Small intestine (tissue), 7 donors: ENCODE measurements at regions not wholly inside any gene's neighbourhood (a gene's known extent, or its start where the extent isn't known, plus 50 kb on each side); places are given as distances from the start of the nearest gene placed in this dataset.

Experiments used
- DNase-seq, 2 donors: peaks; one replicate each; pipeline versions ENCODE4 v3.0.0 to v3.0.0-alpha.2; 2013
- FAIRE-seq: peaks from 2 replicates; lab custom pipeline; 2012; peaks lifted over from hg19 to GRCh38; lab: Jason Lieb, UNC
- H3K27ac ChIP-seq, 3 donors: one replicate each; pipeline ENCODE4 v1.5.1; 2013; ENCODE audit warnings: low read length in 2 of 3, mild to moderate bottlenecking in 2 of 3, control low read depth in 1 of 3, inconsistent platforms in 1 of 3, low read depth in 1 of 3, moderate library complexity in 1 of 3
- H3K27me3 ChIP-seq, 3 donors: one replicate each; pipeline ENCODE4 v1.6.1; 2013; ENCODE audit warnings: low read length in 3 of 3, inconsistent platforms in 1 of 3; ENCODE audit not compliant: control insufficient read depth in 3 of 3, insufficient read depth in 3 of 3
- H3K36me3 ChIP-seq, 3 donors: one replicate each; pipeline ENCODE4 v1.6.1; 2013; ENCODE audit warnings: low read length in 3 of 3, inconsistent platforms in 1 of 3, low read depth in 1 of 3, mild to moderate bottlenecking in 1 of 3, moderate library complexity in 1 of 3; ENCODE audit not compliant: control insufficient read depth in 3 of 3, insufficient read depth in 2 of 3
- H3K4me1 ChIP-seq, 3 donors: one replicate each; pipeline ENCODE4 v1.6.1; 2013; ENCODE audit warnings: low read length in 2 of 3, inconsistent platforms in 1 of 3, low read depth in 1 of 3, mild to moderate bottlenecking in 1 of 3, moderate library complexity in 1 of 3; ENCODE audit not compliant: control insufficient read depth in 3 of 3, insufficient read depth in 2 of 3
- H3K4me3 ChIP-seq, 3 donors: one replicate each; pipeline ENCODE4 v1.5.1; 2013; ENCODE audit warnings: low read length in 3 of 3, control low read depth in 1 of 3, inconsistent platforms in 1 of 3, low read depth in 1 of 3, mild to moderate bottlenecking in 1 of 3, moderate library complexity in 1 of 3
- H3K9me3 ChIP-seq, 2 donors: one replicate each; pipeline ENCODE4 v1.6.1; 2013; ENCODE audit warnings: low read depth in 1 of 2, low read length in 1 of 2; ENCODE audit not compliant: control insufficient read depth in 2 of 2, insufficient read depth in 1 of 2
- WGBS, 3 donors: extraction: QIAGEN DNeasy Blood & Tissue Kit; methylation state at CpG; one replicate each; pipeline ENCODE4 v1.1.7; 2013; 5-methylcytosine and 5-hydroxymethylcytosine counted together
- donor health status: healthy with polysubstance abuse.
- donor health status: control.
- donor health status: control.
- donor health status: Bipolar disorder and iron deficiency.
- donor health status: healthy.

DNA sequence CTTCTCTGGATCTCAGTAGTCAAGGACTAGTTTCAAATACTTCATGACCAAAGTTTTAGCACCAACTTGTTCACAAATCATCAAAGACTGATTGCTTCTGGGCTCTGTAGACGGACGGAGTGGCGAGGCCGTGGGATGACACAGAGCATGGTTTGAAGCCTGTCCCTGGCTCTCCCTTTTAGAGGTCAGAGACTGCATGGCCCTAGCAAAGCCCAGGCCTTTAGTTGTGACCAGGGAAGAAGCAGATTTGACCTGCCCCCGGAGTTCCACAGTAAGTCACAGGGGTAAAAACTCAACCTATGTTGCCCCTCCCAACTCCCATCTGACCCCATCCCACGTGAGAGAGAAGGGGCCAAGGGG is 90.4 kb downstream of the SYNE3 start:
- WGBS, 3 donors, result 89 to 95% (median 94%) methylated on average over 6 of the region's 6 CpGs
- Histone ChIP-seq H3K4me3 (no peak overlapping the region), H3K36me3 (no peaks in the 10 kb centered on the region), H3K9me3 (peaks cover 0 to 3% of the 10 kb centered on the region in 2 donors), H3K27ac (no peak overlapping the region), H3K27me3 (no peaks in the 10 kb centered on the region), H3K4me1 (no peaks in the 10 kb centered on the region)
- FAIRE-seq, result no peak
- no peak for DNase-seq

DNA sequence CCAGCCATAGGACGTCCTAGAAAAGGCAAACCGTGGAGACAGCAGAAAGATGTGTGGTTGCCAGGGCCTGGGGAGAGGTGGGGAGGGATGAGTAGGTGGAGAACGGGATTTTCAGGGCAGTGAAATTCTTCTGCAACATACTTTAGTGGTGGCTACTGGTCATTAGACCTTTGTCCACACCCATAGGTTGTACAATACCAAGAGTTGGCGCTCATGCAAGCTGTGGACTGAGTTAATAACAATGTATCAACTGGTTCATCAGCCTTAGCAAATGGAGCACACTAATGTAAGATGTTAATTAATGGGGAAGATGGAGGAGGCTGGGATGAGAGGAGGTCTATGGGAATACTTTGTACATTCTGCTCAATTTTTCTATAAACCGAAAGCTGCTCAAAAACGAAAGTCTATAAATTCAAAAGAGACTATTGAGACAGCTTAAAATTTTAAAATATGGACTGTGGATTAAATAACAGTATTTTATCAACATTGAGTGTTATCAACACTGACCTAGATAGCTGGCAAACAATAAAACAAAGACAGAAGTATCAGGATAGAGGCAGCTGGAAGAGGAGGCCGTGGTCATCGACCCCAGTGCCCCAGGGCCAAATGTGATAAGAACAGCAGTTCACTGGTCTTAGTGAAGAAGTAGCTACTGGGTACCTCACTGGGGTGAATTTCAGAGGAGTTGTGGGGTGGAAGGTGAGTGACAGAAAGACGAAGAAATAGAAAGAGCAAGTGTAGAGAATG is 90.9 kb downstream of the SYNE3 start:
- H3K4me1 ChIP-seq, result no peaks in the 10 kb centered on the region
- H3K9me3 ChIP-seq, result peaks cover 0 to 3% of the 10 kb centered on the region in 2 donors
- no peak overlapping the region for H3K27ac ChIP-seq
- no peak overlapping the region for H3K4me3 ChIP-seq
- no peaks in the 10 kb centered on the region for H3K27me3 ChIP-seq
- WGBS, 3 donors, result 74 to 88% (median 83%) methylated on average over 9 of the region's 9 CpGs
- no peak for FAIRE-seq
- H3K36me3 ChIP-seq, result no peaks in the 10 kb centered on the region
- DNase-seq, result no peak

DNA sequence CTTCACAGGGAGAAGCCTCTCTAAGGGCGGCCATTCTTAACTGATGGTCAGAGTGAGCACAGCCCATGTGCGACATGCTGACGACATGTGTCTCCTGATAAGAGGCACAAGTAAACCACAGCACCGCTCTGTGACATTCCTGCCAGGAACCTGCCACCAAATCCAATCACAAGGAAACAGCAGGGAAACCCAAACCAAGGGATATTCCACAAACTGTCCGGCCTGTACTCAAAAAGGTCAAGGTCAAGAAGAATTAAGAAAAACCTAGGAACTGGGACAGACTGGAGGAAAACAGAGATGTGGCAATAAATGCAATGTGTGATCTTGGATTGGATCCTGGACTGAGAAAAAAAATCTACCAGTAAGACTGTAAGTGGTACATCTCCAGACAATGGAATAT is 91.9 kb downstream of the SYNE3 start:
- H3K9me3 ChIP-seq, result peaks cover 0 to 3% of the 10 kb centered on the region in 2 donors
- 81 to 92% (median 86%) methylated on average over 5 of the region's 5 CpGs for WGBS, 3 donors
- FAIRE-seq (no peak), DNase-seq (no peak)
- no peaks in the 10 kb centered on the region for H3K27me3 ChIP-seq
- H3K36me3 ChIP-seq, result no peaks in the 10 kb centered on the region
- H3K4me1 ChIP-seq, result no peaks in the 10 kb centered on the region
- H3K4me3 ChIP-seq, result no peak overlapping the region
- H3K27ac ChIP-seq, result no peak overlapping the region

DNA sequence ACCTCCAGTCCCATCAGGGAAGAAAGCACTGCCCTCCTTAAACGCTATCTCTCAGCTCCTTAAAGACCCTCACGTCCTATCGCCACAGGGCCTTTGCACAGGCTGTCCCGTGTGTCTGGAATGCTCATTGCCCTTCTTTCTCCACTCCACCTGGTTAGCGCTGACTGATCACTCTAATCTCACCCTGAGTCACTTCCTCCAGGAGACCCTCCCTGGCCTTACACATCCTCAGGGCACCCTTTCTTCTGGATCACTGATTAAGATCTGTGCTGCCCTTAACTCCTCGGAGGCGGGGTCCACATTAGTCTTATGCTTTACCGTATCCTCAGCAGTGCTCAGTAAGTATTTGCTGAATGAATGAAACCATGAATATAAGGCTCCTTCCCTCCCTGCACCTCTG is 94.7 kb downstream of the SYNE3 start:
- FAIRE-seq (no peak), DNase-seq (no peak)
- WGBS, 3 donors, result 90 to 93% (median 92%) methylated on average over 8 of the region's 8 CpGs

DNA sequence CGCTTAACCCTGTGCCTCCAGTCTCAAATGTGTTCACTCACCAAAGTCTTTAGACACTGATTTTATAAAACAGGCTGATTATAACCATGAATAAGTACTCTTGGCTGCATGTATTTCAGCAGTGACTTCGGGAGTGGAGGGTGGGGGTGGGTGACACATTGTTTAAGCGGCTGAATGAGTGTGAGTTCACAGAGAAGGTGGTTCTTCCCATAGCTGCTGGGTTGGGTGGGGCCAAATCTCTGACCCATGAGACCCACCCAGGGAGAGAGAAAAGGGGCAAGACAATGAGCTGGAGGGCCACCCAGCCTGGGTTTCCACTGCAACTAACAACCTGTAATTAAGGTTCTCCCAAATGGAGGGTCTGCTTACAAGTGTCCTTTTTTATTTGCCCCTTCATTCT is 96.4 kb downstream of the SYNE3 start:
- 92 to 98% (median 96%) methylated on average over 3 of the region's 3 CpGs for WGBS, 3 donors
- FAIRE-seq, result no peak
- H3K4me3 ChIP-seq, result no peak overlapping the region
- no peaks in the 10 kb centered on the region for H3K27me3 ChIP-seq
- H3K27ac ChIP-seq, result no peak overlapping the region
- peaks cover 0 to 3% of the 10 kb centered on the region in 2 donors for H3K9me3 ChIP-seq
- H3K36me3 ChIP-seq, result no peaks in the 10 kb centered on the region
- no peaks in the 10 kb centered on the region for H3K4me1 ChIP-seq
- DNase-seq, result no peak

More for the DNA sequence above, 94.7 kb downstream of the SYNE3 start:
- Histone ChIP-seq H3K9me3 (peaks cover 0 to 3% of the 10 kb centered on the region in 2 donors), H3K27ac (no peak overlapping the region), H3K27me3 (no peaks in the 10 kb centered on the region), H3K4me1 (no peaks in the 10 kb centered on the region), H3K36me3 (no peaks in the 10 kb centered on the region), H3K4me3 (no peak overlapping the region)

DNA sequence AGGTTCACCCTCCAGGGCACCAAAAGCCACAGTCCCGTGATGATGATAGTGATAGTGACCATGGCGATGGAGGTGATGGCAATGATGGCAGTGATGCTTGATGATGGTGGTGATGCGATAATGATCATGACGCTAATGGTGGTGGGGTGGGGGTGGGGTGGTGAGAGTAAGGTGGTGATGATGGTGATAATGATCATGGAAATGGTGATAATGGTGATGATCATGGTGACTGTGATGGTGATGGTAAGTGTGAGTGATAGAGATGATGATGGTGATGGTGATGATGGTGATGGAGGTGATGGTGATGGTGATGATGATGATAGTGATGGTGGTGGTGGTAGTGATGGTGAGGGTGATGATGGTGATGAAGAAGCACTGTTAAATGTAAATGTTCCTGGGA is 96.9 kb downstream of the SYNE3 start:
- H3K4me3 ChIP-seq, result no peak overlapping the region
- DNase-seq (no peak), FAIRE-seq (no peak)
- no peak overlapping the region for H3K27ac ChIP-seq
- no peaks in the 10 kb centered on the region for H3K27me3 ChIP-seq
- H3K36me3 ChIP-seq, result no peaks in the 10 kb centered on the region
- no peaks in the 10 kb centered on the region for H3K4me1 ChIP-seq
- 72 to 97% (median 88%) methylated on average over 4 of the region's 4 CpGs for WGBS, 3 donors
- peaks cover 0 to 3% of the 10 kb centered on the region in 2 donors for H3K9me3 ChIP-seq

DNA sequence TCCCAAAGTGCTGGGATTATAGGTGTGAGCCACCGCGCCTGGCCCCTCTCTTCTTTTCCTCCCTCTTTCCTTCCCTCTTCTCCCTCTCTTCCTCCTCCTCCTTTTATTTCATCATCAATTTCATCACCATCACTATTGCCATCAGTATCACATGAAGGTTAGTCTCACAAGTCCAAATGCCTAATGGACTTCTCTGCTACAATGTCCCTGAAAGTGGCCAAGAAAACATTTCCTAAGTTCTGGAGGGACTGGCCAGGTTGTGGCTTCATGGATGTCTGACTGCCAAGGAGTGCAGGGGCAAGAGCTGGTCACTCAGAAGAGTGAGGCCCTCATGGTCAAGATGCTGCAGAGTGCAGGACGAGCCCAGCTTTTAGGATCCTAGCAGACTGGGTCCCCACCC is 97.6 kb downstream of the SYNE3 start:
- 91 to 97% (median 94%) methylated on average over 3 of the region's 3 CpGs for WGBS, 3 donors
- no peaks in the 10 kb centered on the region for H3K36me3 ChIP-seq
- no peaks in the 10 kb centered on the region for H3K27me3 ChIP-seq
- FAIRE-seq (no peak), DNase-seq (no peak)
- no peaks in the 10 kb centered on the region for H3K4me1 ChIP-seq
- no peak overlapping the region for H3K27ac ChIP-seq
- H3K4me3 ChIP-seq, result no peak overlapping the region
- H3K9me3 ChIP-seq, result peaks cover 0 to under 1% of the 10 kb centered on the region in 2 donors

DNA sequence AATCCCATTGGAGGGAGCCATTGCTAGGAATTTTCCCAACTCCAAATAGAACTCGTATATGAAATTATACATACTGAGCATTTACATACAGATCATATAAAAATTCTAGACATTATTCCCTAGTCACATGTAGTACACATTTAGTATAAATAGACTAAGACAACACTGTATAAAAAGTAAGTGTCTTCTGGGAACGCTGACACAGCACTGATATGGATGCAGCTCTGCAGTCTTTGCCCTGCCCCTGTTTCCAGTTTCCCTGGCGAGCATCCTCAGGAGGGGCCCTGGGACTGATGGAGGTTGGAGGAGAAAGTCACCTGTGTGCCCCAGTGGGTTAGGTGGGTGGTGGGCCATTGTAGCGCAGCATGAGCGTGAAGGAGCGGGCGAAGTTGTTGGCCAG is 97.8 kb upstream of the CLMN start:
- Histone ChIP-seq H3K27me3 (no peaks in the 10 kb centered on the region), H3K4me3 (no peak overlapping the region), H3K4me1 (no peaks in the 10 kb centered on the region), H3K9me3 (no peaks in the 10 kb centered on the region), H3K36me3 (no peaks in the 10 kb centered on the region), H3K27ac (no peak overlapping the region)
- 88 to 92% (median 91%) methylated on average over 7 of the region's 7 CpGs for WGBS, 3 donors
- DNase-seq (no peak), FAIRE-seq (no peak)

DNA sequence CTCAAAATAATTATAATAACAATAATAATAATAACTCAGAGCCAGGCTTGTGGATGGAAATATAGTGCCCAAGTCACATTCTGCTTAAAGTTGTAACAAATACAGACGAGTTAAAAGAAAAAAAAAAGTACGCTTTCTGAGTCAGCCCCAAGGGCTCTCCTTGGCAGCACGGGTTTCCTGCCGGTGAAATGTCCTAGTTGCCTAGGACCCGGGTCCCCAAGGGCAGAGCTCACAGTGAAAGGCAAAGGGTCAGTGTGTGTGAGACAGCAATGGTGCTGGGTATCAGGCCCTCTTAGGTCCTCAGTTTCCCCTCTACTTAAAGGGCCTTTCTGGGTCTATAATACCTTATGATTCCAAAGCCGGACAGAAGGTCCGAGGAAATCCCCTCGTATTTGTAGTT is 96.3 kb upstream of the CLMN start:
- WGBS, 3 donors, result 92 to 99% (median 95%) methylated on average over 8 of the region's 8 CpGs
- Histone ChIP-seq H3K4me3 (no peak overlapping the region), H3K27me3 (no peaks in the 10 kb centered on the region), H3K4me1 (no peaks in the 10 kb centered on the region), H3K36me3 (no peaks in the 10 kb centered on the region), H3K9me3 (no peaks in the 10 kb centered on the region), H3K27ac (no peak overlapping the region)
- FAIRE-seq, result no peak
- DNase-seq, result no peak
